Spleen (tissue), 11 donors: ENCODE measurements at regions not wholly inside any gene's neighbourhood (a gene's known extent, or its start where the extent isn't known, plus 50 kb on each side); places are given as distances from the start of the nearest gene placed in this dataset.

ENCODE experiments used
- DNase-seq: peaks from one replicate; pipeline ENCODE4 v3.0.0-alpha.2; 2020
- H3K27ac ChIP-seq, 8 donors: fragments of 200-600 bp; sonication (generic) in 7 of 8; 1 replicate in 4 of 8; 2 replicates in 4 of 8; pipeline versions ENCODE4 v1.5.0 to v1.8.0; 2016 to 2021; ENCODE audit warnings: inconsistent platforms in 4 of 8, mild to moderate bottlenecking in 4 of 8, moderate library complexity in 1 of 8
- H3K27me3 ChIP-seq, 7 donors: fragments of 200-600 bp; sonication (generic) in 6 of 7; replicated peaks in 1 of 7; 1 replicate in 4 of 7; 2 replicates in 3 of 7; pipeline versions ENCODE4 v1.5.0 to v1.8.0; 2016 to 2021; ENCODE audit warnings: inconsistent platforms in 3 of 7, mild to moderate bottlenecking in 1 of 7
- H3K36me3 ChIP-seq, 6 donors: fragments of 200-600 bp; sonication (generic) in 5 of 6; 1 replicate in 4 of 6; 2 replicates in 2 of 6; pipeline versions ENCODE4 v1.5.0 to v1.8.0; 2016 to 2021; ENCODE audit warnings: inconsistent platforms in 2 of 6
- H3K4me1 ChIP-seq, 6 donors: fragments of 200-600 bp; sonication (generic) in 5 of 6; 1 replicate in 3 of 6; 2 replicates in 3 of 6; pipeline versions ENCODE4 v1.5.0 to v1.8.0; 2016 to 2021; ENCODE audit warnings: inconsistent platforms in 3 of 6
- H3K4me3 ChIP-seq, 8 donors: fragments of 200-600 bp; sonication (generic) in 7 of 8; 1 replicate in 4 of 8; 2 replicates in 4 of 8; pipeline versions ENCODE4 v1.5.0 to v1.8.0; 2016 to 2021; ENCODE audit warnings: inconsistent platforms in 4 of 8, mild to moderate bottlenecking in 4 of 8, moderate library complexity in 2 of 8
- H3K9me3 ChIP-seq, 8 donors: fragments of 200-600 bp; sonication (generic) in 7 of 8; 1 replicate in 4 of 8; 2 replicates in 4 of 8; pipeline versions ENCODE4 v1.5.0 to v1.8.0; 2016 to 2021; ENCODE audit warnings: inconsistent platforms in 4 of 8
- CTCF ChIP-seq, 11 experiments: fragments of 200-600 bp in 7 of 11; fragments of 450-650 bp in 4 of 11; sonication (generic) in 4 of 11; IDR thresholded peaks in 8 of 11; conservative IDR thresholded peaks in 3 of 11; 1 replicate in 7 of 11; 2 replicates in 4 of 11; pipeline versions ENCODE4 v1.4.0 to v1.8.0; 2016 to 2021; ENCODE audit warnings: antibody characterized with exemption in 11 of 11, inconsistent platforms in 4 of 11, mild to moderate bottlenecking in 1 of 11
- POLR2A ChIP-seq, 3 donors: fragments of 450-650 bp; IDR thresholded peaks; one replicate each; pipeline ENCODE4 v1.5.1; 2017; ENCODE audit warnings: antibody characterized with exemption in 3 of 3, mild to moderate bottlenecking in 1 of 3
- POLR2AphosphoS5 ChIP-seq, 3 donors: sonication (generic); formaldehyde crosslinking; IDR thresholded peaks; one replicate each; pipeline ENCODE4 v1.5.1; 2017; ENCODE audit warnings: antibody characterized with exemption in 3 of 3
- WGBS, 5 donors: extraction: QIAGEN DNeasy Blood & Tissue Kit in 3 of 5; methylation state at CpG; one replicate each; pipeline versions ENCODE4 v1.1.5 to v1.1.7; 2013 to 2018; 5-methylcytosine and 5-hydroxymethylcytosine counted together
- intact Hi-C: fragments of 100-400 bp; cut with DNase I; formaldehyde crosslinking; loops from one replicate; pipeline ENCODE4 v1.15.0; 2023; ENCODE audit warnings: low total_unique reads
- donor health status: healthy with polysubstance abuse.
- donor health status: DM: no; HTN: no; CAD: no; lungs with moderate emphysema.
- donor health status: DM: no; HTN: no; CAD: no.
- donor health status: Bipolar disorder and iron deficiency.
- donor health status: healthy.
- donor health status: DM: no; HTN: no; CAD: no.
- donor health status: DM: yes; HTN: yes; CAD: no.

GRCh38 chr5:38117784-38118479, 140.4 kb upstream of the EGFLAM start:
- H3K4me3 ChIP-seq = no peak overlapping the region
- intact Hi-C loops = no loop called here
- TF ChIP-seq POLR2A (IDR thresholded peaks at IDR 0.05) = no peak
- no peak for TF ChIP-seq CTCF (IDR thresholded peaks at IDR 0.05 in 8 of 11, conservative IDR thresholded peaks at IDR 0.05 in 3 of 11)
- TF ChIP-seq POLR2AphosphoS5 (IDR thresholded peaks at IDR 0.05) = no peak
- no peaks in the 10 kb centered on the region for H3K27me3 ChIP-seq
- H3K4me1 ChIP-seq = no peaks in the 10 kb centered on the region
- no peak overlapping the region for H3K27ac ChIP-seq
- H3K36me3 ChIP-seq = no peaks in the 10 kb centered on the region
- no peaks in the 10 kb centered on the region for H3K9me3 ChIP-seq
- WGBS, 5 donors = 70 to 83% (median 76%) methylated on average over 5 of the region's 5 CpGs
- DNase-seq = no peak

GRCh38 chr5:38115318-38115827, 143.0 kb upstream of the EGFLAM start:
- 54 to 68% (median 64%) methylated on average over 2 of the region's 2 CpGs for WGBS, 5 donors
- no peaks in the 10 kb centered on the region for H3K36me3 ChIP-seq
- H3K4me3 ChIP-seq = no peak overlapping the region
- TF ChIP-seq CTCF (IDR thresholded peaks at IDR 0.05 in 8 of 11, conservative IDR thresholded peaks at IDR 0.05 in 3 of 11) (no peak), POLR2AphosphoS5 (IDR thresholded peaks at IDR 0.05) (no peak)
- no peaks in the 10 kb centered on the region for H3K27me3 ChIP-seq
- no peak for DNase-seq
- no peak overlapping the region for H3K27ac ChIP-seq
- intact Hi-C loops = no loop called here
- H3K9me3 ChIP-seq = no peaks in the 10 kb centered on the region
- no peaks in the 10 kb centered on the region for H3K4me1 ChIP-seq

- intact Hi-C loops = no loop called here
- no peaks in the 10 kb centered on the region for H3K36me3 ChIP-seq
Measured at GRCh38 chr5:38113880-38114279, 144.5 kb upstream of the EGFLAM start.

More at GRCh38 chr5:38113880-38114279, 144.5 kb upstream of the EGFLAM start:
- WGBS, 5 donors = 65 to 92% (median 76%) methylated on average over 1 of the region's 1 CpG
- H3K4me3 ChIP-seq = no peak overlapping the region
- TF ChIP-seq CTCF (IDR thresholded peaks at IDR 0.05 in 8 of 11, conservative IDR thresholded peaks at IDR 0.05 in 3 of 11) (no peak), POLR2AphosphoS5 (IDR thresholded peaks at IDR 0.05) (no peak), POLR2A (IDR thresholded peaks at IDR 0.05) (no peak)
- no peaks in the 10 kb centered on the region for H3K4me1 ChIP-seq
- H3K27ac ChIP-seq = no peak overlapping the region
- DNase-seq = no peak
- H3K9me3 ChIP-seq = no peaks in the 10 kb centered on the region
- no peaks in the 10 kb centered on the region for H3K27me3 ChIP-seq
